ENCODE measurements at regions not wholly inside any gene's neighbourhood (a gene's known extent, or its start where the extent isn't known, plus 50 kb on each side); places are given as distances from the start of the nearest gene placed in this dataset.
"Not testable (repeated sequence)": the region's sequence is repeated elsewhere in the genome, so short reads cannot be mapped to it uniquely, and the experiment has no call there.

- 60 to 82% (median 75%) methylated on average over 1 of the region's 1 CpG for WGBS, 3 donors
- TF ChIP-seq EP300 (IDR thresholded peaks at IDR 0.05): no peak
- TF ChIP-seq, protein P1, sequence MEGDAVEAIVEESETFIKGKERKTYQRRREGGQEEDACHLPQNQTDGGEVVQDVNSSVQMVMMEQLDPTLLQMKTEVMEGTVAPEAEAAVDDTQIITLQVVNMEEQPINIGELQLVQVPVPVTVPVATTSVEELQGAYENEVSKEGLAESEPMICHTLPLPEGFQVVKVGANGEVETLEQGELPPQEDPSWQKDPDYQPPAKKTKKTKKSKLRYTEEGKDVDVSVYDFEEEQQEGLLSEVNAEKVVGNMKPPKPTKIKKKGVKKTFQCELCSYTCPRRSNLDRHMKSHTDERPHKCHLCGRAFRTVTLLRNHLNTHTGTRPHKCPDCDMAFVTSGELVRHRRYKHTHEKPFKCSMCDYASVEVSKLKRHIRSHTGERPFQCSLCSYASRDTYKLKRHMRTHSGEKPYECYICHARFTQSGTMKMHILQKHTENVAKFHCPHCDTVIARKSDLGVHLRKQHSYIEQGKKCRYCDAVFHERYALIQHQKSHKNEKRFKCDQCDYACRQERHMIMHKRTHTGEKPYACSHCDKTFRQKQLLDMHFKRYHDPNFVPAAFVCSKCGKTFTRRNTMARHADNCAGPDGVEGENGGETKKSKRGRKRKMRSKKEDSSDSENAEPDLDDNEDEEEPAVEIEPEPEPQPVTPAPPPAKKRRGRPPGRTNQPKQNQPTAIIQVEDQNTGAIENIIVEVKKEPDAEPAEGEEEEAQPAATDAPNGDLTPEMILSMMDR (IDR thresholded peaks at IDR 0.05): no peak
- TF ChIP-seq POLR2A (IDR thresholded peaks at IDR 0.05): no peak
Observed at GRCh38 chr11:87518266-87518665, 480.5 kb downstream of the TMEM135 start.

DNA sequence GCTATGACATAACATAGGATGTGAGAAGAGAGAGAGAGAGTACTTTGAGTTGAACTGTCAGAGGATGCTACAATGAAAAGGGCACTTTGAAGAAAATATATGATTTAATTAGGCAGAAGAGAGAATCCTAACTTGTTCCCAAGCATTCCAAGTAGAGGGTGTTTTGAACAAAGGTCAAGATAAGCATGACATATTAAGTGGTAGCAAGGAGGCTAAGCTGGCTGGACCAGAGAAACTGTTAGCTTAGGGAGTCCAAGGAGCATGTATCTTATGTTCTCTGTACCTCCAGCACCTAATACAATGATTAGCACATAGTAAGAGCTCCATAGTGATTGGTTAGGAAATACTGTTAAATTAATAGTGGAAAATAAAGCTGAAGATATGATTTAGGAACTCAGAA is 479.6 kb downstream of the TMEM135 start:
- Histone ChIP-seq H3K9me3 (no peaks in the 10 kb centered on the region), H3K27me3 (no peaks in the 10 kb centered on the region), H3K4me3 (no peak overlapping the region), H3K36me3 (no peaks in the 10 kb centered on the region), H3K4me1 (ENCODE audit: insufficient read depth) (no peaks in the 10 kb centered on the region), H3K27ac (no peak overlapping the region)
- intact Hi-C loops (cut with DNase I): loop anchor here in 1 of 4 donors (10.0 kb wide), 1 partner anchor 303 kb away; no protein-coding TSS in a partner anchor
- TF ChIP-seq POLR2A (IDR thresholded peaks at IDR 0.05): no peak
- no peak for TF ChIP-seq EP300 (IDR thresholded peaks at IDR 0.05)
- TF ChIP-seq, protein P1 (IDR thresholded peaks at IDR 0.05): no peak
- DNase-seq: no peak

More at GRCh38 chr11:87518266-87518665, 480.5 kb downstream of the TMEM135 start:
- intact Hi-C loops (cut with DNase I): loop anchor here in 1 of 4 donors (10.0 kb wide), 1 partner anchor 303 kb away; no protein-coding TSS in a partner anchor
- Histone ChIP-seq H3K4me1 (ENCODE audit: insufficient read depth) (no peaks in the 10 kb centered on the region), H3K4me3 (no peak overlapping the region), H3K9me3 (no peaks in the 10 kb centered on the region), H3K27ac (no peak overlapping the region), H3K27me3 (no peaks in the 10 kb centered on the region), H3K36me3 (no peaks in the 10 kb centered on the region)
- DNase-seq: no peak

- H3K27ac ChIP-seq; intact Hi-C loops (cut with DNase I); H3K4me3 ChIP-seq; H3K36me3 ChIP-seq; H3K27me3 ChIP-seq; DNase-seq; H3K4me1 ChIP-seq (ENCODE audit: insufficient read depth); H3K9me3 ChIP-seq: not testable (repeated sequence)
- WGBS, 3 donors: 25 to 33% (median 31%) methylated on average over 2 of the region's 2 CpGs
Observed at GRCh38 chr11:87507722-87508121, 470.0 kb downstream of the TMEM135 start.

- DNase-seq; H3K4me3 ChIP-seq; H3K4me1 ChIP-seq (ENCODE audit: insufficient read depth); H3K27me3 ChIP-seq; H3K36me3 ChIP-seq; H3K9me3 ChIP-seq; intact Hi-C loops (cut with DNase I); H3K27ac ChIP-seq: not testable (repeated sequence)
- 76 to 90% (median 84%) methylated on average over 6 of the region's 6 CpGs for WGBS, 3 donors
Observed at GRCh38 chr11:87506946-87507345, 469.2 kb downstream of the TMEM135 start.

- WGBS, 3 donors: 20 to 53% (median 36%) methylated on average over 1 of the region's 1 CpG
- Histone ChIP-seq H3K27ac (no peak overlapping the region), H3K36me3 (no peaks in the 10 kb centered on the region), H3K4me3 (no peak overlapping the region), H3K9me3 (no peaks in the 10 kb centered on the region), H3K4me1 (ENCODE audit: insufficient read depth) (no peaks in the 10 kb centered on the region), H3K27me3 (no peaks in the 10 kb centered on the region)
- DNase-seq: no peak
- intact Hi-C loops (cut with DNase I): no loop called here
- no peak for TF ChIP-seq POLR2A (IDR thresholded peaks at IDR 0.05)
- TF ChIP-seq EP300 (IDR thresholded peaks at IDR 0.05): no peak
- TF ChIP-seq, protein P1 (IDR thresholded peaks at IDR 0.05): no peak
Observed at GRCh38 chr11:87501388-87501787, 463.7 kb downstream of the TMEM135 start.

DNA sequence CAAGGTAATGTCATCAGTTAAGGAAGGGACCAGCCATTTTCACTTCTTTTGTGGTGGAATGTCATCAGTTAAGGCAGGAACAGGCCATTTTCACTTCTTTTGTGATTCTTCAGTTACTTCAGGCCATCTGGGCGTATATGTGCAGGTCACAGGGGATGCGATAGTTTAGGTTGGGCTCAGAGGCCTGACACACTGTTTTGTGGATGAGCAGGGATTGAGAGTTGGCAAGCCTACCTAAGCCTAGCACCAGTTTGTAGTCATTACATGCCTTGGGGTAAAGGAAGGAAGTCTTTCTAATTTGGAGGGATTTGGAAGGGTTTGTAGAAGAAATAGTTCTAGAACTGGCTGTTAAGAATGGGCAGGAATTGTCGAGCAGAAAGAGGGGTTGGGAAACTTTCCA is 457.2 kb downstream of the TMEM135 start:
- 89 to 94% (median 92%) methylated on average over 3 of the region's 3 CpGs for WGBS, 3 donors
- H3K9me3 ChIP-seq: not testable (repeated sequence)

DNA sequence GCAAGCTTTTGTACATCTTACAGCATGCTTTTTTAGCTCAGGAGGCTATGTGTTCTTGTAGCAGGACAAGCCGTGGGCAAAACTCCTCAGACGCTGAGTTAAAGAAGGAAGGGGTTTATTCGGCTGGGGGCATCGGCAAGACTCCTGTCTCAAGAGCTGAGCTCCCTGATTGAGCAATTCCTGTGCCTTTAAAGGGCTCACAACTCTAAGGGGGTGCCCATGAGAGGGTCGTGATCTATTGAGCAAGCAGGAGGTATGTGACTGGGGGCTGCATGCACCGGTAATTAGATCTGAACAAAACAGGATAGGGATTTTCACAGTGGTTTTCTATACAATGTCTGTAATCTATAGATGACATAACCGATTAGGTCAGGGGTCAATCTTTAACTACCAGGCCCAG is 456.3 kb downstream of the TMEM135 start:
- 77 to 86% (median 78%) methylated on average over 7 of the region's 7 CpGs for WGBS, 3 donors

More for the DNA sequence above, 457.2 kb downstream of the TMEM135 start:
- H3K36me3 ChIP-seq; DNase-seq; H3K4me3 ChIP-seq; H3K27me3 ChIP-seq; H3K4me1 ChIP-seq (ENCODE audit: insufficient read depth); H3K27ac ChIP-seq; intact Hi-C loops (cut with DNase I): not testable (repeated sequence)

More for the DNA sequence above, 456.3 kb downstream of the TMEM135 start:
- H3K27me3 ChIP-seq; H3K9me3 ChIP-seq; DNase-seq; H3K4me3 ChIP-seq; H3K36me3 ChIP-seq; H3K27ac ChIP-seq; H3K4me1 ChIP-seq (ENCODE audit: insufficient read depth); intact Hi-C loops (cut with DNase I): not testable (repeated sequence)

Data from ovary (tissue), 7 donors.